Tibial nerve (tissue), 4 donors: ENCODE measurements at regions not wholly inside any gene's neighbourhood (a gene's known extent, or its start where the extent isn't known, plus 50 kb on each side); places are given as distances from the start of the nearest gene placed in this dataset.

Experiments
- DNase-seq, 2 donors: peaks; one replicate each; pipeline ENCODE4 v3.0.0-alpha.2; 2019; ENCODE audit warnings: low spot score in 2 of 2
- H3K27ac ChIP-seq, 4 donors: fragments of 200-600 bp; sonication (generic) in 3 of 4; one replicate each; pipeline ENCODE4 v1.5.1; 2017 to 2019; ENCODE audit warnings: mild to moderate bottlenecking in 1 of 4
- H3K27me3 ChIP-seq, 2 donors: fragments of 200-600 bp; sonication (generic) in 1 of 2; one replicate each; pipeline versions ENCODE4 v1.5.1 to v1.6.0; 2017 to 2019
- H3K36me3 ChIP-seq, 3 donors: fragments of 200-600 bp; sonication (generic); one replicate each; pipeline ENCODE4 v1.5.1; 2018 to 2019
- H3K4me1 ChIP-seq, 4 donors: fragments of 200-600 bp; sonication (generic) in 3 of 4; one replicate each; pipeline ENCODE4 v1.5.1; 2017 to 2019
- H3K4me3 ChIP-seq, 4 donors: fragments of 200-600 bp; sonication (generic) in 3 of 4; one replicate each; pipeline ENCODE4 v1.5.1; 2017 to 2019; ENCODE audit warnings: mild to moderate bottlenecking in 1 of 4, moderate library complexity in 1 of 4
- H3K9me3 ChIP-seq, 4 donors: fragments of 200-600 bp; sonication (generic) in 3 of 4; one replicate each; pipeline ENCODE4 v1.5.1; 2017 to 2019
- CTCF ChIP-seq, 5 experiments: fragments of 200-600 bp in 3 of 5; fragments of 450-650 bp in 2 of 5; sonication (generic) in 3 of 5; IDR thresholded peaks; one replicate each; pipeline ENCODE4 v1.5.1; 2016 to 2019; ENCODE audit warnings: antibody characterized with exemption in 5 of 5, mild to moderate bottlenecking in 3 of 5, moderate library complexity in 2 of 5
- EP300 ChIP-seq, 2 donors: sonication (generic); formaldehyde crosslinking; IDR thresholded peaks; one replicate each; pipeline ENCODE4 v1.6.1; 2017; ENCODE audit warnings: antibody characterized with exemption in 2 of 2, mild to moderate bottlenecking in 1 of 2
- POLR2A ChIP-seq, 2 donors: fragments of 450-650 bp; IDR thresholded peaks; one replicate each; pipeline ENCODE4 v1.6.1; 2017; ENCODE audit warnings: antibody characterized with exemption in 2 of 2, mild to moderate bottlenecking in 2 of 2, moderate library complexity in 2 of 2
- WGBS, 2 donors: methylation state at CpG; one replicate each; pipeline ENCODE4 v1.1.5; 2018; 5-methylcytosine and 5-hydroxymethylcytosine counted together

- no peak overlapping the region for H3K4me3 ChIP-seq
- H3K9me3 ChIP-seq: peaks cover 0 to 6% (median 0%) of the 10 kb centered on the region in 4 donors
- no peak overlapping the region for H3K27ac ChIP-seq
- DNase-seq: no peak
- H3K27me3 ChIP-seq: no peaks in the 10 kb centered on the region
- TF ChIP-seq EP300 (IDR thresholded peaks at IDR 0.05) (no peak), POLR2A (IDR thresholded peaks at IDR 0.05) (no peak), CTCF (IDR thresholded peaks at IDR 0.05) (no peak)
- no peaks in the 10 kb centered on the region for H3K36me3 ChIP-seq
- no peaks in the 10 kb centered on the region for H3K4me1 ChIP-seq
Observed at GRCh38 chr16:35516551-35516950, 2057.1 kb downstream of the TP53TG3F start.

DNA sequence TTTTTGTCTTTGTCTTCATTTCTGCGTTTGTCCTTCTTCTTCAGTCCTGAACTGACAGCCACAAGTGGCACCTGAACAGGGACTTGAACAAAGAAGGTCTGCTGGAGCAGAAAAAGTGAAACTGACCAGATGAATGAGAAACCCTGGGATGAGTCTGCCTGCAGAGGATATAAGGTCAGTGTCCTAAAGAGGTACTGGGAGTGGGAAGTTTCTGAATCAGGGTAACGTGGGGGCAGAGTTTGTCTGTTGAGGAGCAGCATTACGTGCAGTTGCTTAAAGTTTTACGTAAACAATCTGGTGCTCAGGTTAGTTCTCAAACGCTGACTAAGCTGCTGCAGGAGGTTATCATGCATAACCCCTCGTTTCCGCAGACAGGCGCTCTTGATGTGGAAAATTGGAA is 2057.6 kb downstream of the TP53TG3F start:
- no peak for DNase-seq
- no peaks in the 10 kb centered on the region for H3K36me3 ChIP-seq
- 63% methylated on average over 8 of the region's 8 CpGs for WGBS, 2 donors
- no peaks in the 10 kb centered on the region for H3K4me1 ChIP-seq
- H3K27ac ChIP-seq: no peak overlapping the region
- H3K4me3 ChIP-seq: no peak overlapping the region
- H3K27me3 ChIP-seq: no peaks in the 10 kb centered on the region
- peaks cover 0 to 10% (median 0%) of the 10 kb centered on the region in 4 donors for H3K9me3 ChIP-seq
- no peak for TF ChIP-seq CTCF (IDR thresholded peaks at IDR 0.05)

GRCh38 chr16:35523991-35524390 is 2064.6 kb downstream of the TP53TG3F start:
- no peaks in the 10 kb centered on the region for H3K4me1 ChIP-seq
- H3K9me3 ChIP-seq: peaks cover 0 to 19% (median 0%) of the 10 kb centered on the region in 4 donors
- DNase-seq: no peak
- H3K4me3 ChIP-seq: no peak overlapping the region
- H3K36me3 ChIP-seq: no peaks in the 10 kb centered on the region
- H3K27ac ChIP-seq: no peak overlapping the region
- no peaks in the 10 kb centered on the region for H3K27me3 ChIP-seq
- TF ChIP-seq CTCF (IDR thresholded peaks at IDR 0.05): no peak
- TF ChIP-seq POLR2A (IDR thresholded peaks at IDR 0.05): no peak
- no peak for TF ChIP-seq EP300 (IDR thresholded peaks at IDR 0.05)

- no peak for TF ChIP-seq EP300 (IDR thresholded peaks at IDR 0.05)
- TF ChIP-seq POLR2A (IDR thresholded peaks at IDR 0.05): no peak
- TF ChIP-seq CTCF (IDR thresholded peaks at IDR 0.05): no peak
- Histone ChIP-seq H3K36me3 (no peaks in the 10 kb centered on the region), H3K4me1 (no peaks in the 10 kb centered on the region), H3K9me3 (peaks cover 0 to 19% (median 0%) of the 10 kb centered on the region in 4 donors), H3K4me3 (no peak overlapping the region), H3K27me3 (no peaks in the 10 kb centered on the region), H3K27ac (no peak overlapping the region)
- WGBS, 2 donors: 78 to 80% methylated on average over 25 to 26 of the region's 26 CpGs
- no peak for DNase-seq
Observed at GRCh38 chr16:35525979-35526590, 2066.7 kb downstream of the TP53TG3F start.

GRCh38 chr16:35532576-35532975 is 2073.2 kb downstream of the TP53TG3F start:
- TF ChIP-seq POLR2A (IDR thresholded peaks at IDR 0.05) (no peak), EP300 (IDR thresholded peaks at IDR 0.05) (no peak), CTCF (IDR thresholded peaks at IDR 0.05) (no peak)
- H3K4me3 ChIP-seq: no peak overlapping the region
- H3K9me3 ChIP-seq: peaks cover 0 to 29% (median 0%) of the 10 kb centered on the region in 4 donors
- no peaks in the 10 kb centered on the region for H3K36me3 ChIP-seq
- DNase-seq: no peak
- no peaks in the 10 kb centered on the region for H3K4me1 ChIP-seq
- no peaks in the 10 kb centered on the region for H3K27me3 ChIP-seq
- 77 to 79% methylated on average over 4 of the region's 4 CpGs for WGBS, 2 donors
- no peak overlapping the region for H3K27ac ChIP-seq
